SK-N-SH (cell line): ENCODE measurements at regions not wholly inside any gene's neighbourhood (a gene's known extent, or its start where the extent isn't known, plus 50 kb on each side); places are given as distances from the start of the nearest gene placed in this dataset.

Experiments used
- EP300 ChIP-seq, 2 experiments: IDR thresholded peaks; 2 replicates each; pipeline versions ENCODE4 v1.4.0 to v1.6.1; 2012; ENCODE audit warnings: borderline replicate concordance in 1 of 2, low read depth in 1 of 2, low read length in 1 of 2
- EZH2phosphoT487 ChIP-seq: fragments of 200-600 bp; sonication (generic); IDR thresholded peaks from 2 replicates; pipeline ENCODE4 v1.6.1; 2017; ENCODE audit warnings: low read depth, mixed run types, mild to moderate bottlenecking, antibody characterized with exemption, moderate library complexity, borderline replicate concordance
- JUND ChIP-seq: IDR thresholded peaks from 2 replicates; pipeline ENCODE4 v1.4.0; 2012
- MXI1 ChIP-seq: IDR thresholded peaks from 2 replicates; pipeline ENCODE4 v1.6.1; 2012; ENCODE audit warnings: mild to moderate bottlenecking, low read depth, low read length, improper control_type of control experiment
- RAD21 ChIP-seq: IDR thresholded peaks from 2 replicates; pipeline ENCODE4 v1.6.1; 2012; ENCODE audit warnings: mild to moderate bottlenecking, low read length
- RFX5 ChIP-seq: IDR thresholded peaks from 2 replicates; pipeline ENCODE4 v1.6.1; 2012; ENCODE audit warnings: mild to moderate bottlenecking, improper control_type of control experiment, low read length
- SIN3A ChIP-seq: IDR thresholded peaks from 2 replicates; pipeline ENCODE4 v1.6.1; 2012; ENCODE audit warnings: low read depth, mild to moderate bottlenecking, low read length, moderate library complexity, borderline replicate concordance
- TEAD4 ChIP-seq: IDR thresholded peaks from 2 replicates; pipeline ENCODE4 v1.4.0; 2012; ENCODE audit warnings: mild to moderate bottlenecking, borderline replicate concordance; ENCODE audit not compliant: insufficient read depth
- TF ChIP-seq, protein P1 (sequence below): fragments of 200-600 bp; sonication (generic); IDR thresholded peaks from 2 replicates; pipeline ENCODE4 v1.6.1; 2017; ENCODE audit warnings: antibody characterized with exemption, mild to moderate bottlenecking, moderate library complexity
- TF ChIP-seq, protein P2 (sequence below): IDR thresholded peaks from 2 replicates; pipeline ENCODE4 v1.4.0; 2012; ENCODE audit warnings: low read depth
- TF ChIP-seq, protein P3 (sequence below): IDR thresholded peaks from 2 replicates; pipeline ENCODE4 v1.6.1; 2012; ENCODE audit warnings: mild to moderate bottlenecking, low read depth, low read length, moderate library complexity
- TF ChIP-seq, protein P4 (sequence below): IDR thresholded peaks from 2 replicates; pipeline ENCODE4; 2012

- TF ChIP-seq MXI1 = no peak
- TF ChIP-seq, protein P1, sequence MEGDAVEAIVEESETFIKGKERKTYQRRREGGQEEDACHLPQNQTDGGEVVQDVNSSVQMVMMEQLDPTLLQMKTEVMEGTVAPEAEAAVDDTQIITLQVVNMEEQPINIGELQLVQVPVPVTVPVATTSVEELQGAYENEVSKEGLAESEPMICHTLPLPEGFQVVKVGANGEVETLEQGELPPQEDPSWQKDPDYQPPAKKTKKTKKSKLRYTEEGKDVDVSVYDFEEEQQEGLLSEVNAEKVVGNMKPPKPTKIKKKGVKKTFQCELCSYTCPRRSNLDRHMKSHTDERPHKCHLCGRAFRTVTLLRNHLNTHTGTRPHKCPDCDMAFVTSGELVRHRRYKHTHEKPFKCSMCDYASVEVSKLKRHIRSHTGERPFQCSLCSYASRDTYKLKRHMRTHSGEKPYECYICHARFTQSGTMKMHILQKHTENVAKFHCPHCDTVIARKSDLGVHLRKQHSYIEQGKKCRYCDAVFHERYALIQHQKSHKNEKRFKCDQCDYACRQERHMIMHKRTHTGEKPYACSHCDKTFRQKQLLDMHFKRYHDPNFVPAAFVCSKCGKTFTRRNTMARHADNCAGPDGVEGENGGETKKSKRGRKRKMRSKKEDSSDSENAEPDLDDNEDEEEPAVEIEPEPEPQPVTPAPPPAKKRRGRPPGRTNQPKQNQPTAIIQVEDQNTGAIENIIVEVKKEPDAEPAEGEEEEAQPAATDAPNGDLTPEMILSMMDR = no peak
- TF ChIP-seq, protein P2, sequence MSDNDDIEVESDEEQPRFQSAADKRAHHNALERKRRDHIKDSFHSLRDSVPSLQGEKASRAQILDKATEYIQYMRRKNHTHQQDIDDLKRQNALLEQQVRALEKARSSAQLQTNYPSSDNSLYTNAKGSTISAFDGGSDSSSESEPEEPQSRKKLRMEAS = no peak
- TF ChIP-seq, protein P3, sequence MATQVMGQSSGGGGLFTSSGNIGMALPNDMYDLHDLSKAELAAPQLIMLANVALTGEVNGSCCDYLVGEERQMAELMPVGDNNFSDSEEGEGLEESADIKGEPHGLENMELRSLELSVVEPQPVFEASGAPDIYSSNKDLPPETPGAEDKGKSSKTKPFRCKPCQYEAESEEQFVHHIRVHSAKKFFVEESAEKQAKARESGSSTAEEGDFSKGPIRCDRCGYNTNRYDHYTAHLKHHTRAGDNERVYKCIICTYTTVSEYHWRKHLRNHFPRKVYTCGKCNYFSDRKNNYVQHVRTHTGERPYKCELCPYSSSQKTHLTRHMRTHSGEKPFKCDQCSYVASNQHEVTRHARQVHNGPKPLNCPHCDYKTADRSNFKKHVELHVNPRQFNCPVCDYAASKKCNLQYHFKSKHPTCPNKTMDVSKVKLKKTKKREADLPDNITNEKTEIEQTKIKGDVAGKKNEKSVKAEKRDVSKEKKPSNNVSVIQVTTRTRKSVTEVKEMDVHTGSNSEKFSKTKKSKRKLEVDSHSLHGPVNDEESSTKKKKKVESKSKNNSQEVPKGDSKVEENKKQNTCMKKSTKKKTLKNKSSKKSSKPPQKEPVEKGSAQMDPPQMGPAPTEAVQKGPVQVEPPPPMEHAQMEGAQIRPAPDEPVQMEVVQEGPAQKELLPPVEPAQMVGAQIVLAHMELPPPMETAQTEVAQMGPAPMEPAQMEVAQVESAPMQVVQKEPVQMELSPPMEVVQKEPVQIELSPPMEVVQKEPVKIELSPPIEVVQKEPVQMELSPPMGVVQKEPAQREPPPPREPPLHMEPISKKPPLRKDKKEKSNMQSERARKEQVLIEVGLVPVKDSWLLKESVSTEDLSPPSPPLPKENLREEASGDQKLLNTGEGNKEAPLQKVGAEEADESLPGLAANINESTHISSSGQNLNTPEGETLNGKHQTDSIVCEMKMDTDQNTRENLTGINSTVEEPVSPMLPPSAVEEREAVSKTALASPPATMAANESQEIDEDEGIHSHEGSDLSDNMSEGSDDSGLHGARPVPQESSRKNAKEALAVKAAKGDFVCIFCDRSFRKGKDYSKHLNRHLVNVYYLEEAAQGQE = no peak
- no peak for TF ChIP-seq SIN3A
- TF ChIP-seq EP300 (IDR thresholded peaks at IDR 0.05; ENCODE audit: borderline replicate concordance in 1 of 2, low read depth in 1 of 2, low read length in 1 of 2) = no peak
- no peak for TF ChIP-seq TEAD4
- no peak for TF ChIP-seq EZH2phosphoT487
- TF ChIP-seq JUND = peak; percentile 34
- no peak for TF ChIP-seq RFX5
- TF ChIP-seq, protein P4, sequence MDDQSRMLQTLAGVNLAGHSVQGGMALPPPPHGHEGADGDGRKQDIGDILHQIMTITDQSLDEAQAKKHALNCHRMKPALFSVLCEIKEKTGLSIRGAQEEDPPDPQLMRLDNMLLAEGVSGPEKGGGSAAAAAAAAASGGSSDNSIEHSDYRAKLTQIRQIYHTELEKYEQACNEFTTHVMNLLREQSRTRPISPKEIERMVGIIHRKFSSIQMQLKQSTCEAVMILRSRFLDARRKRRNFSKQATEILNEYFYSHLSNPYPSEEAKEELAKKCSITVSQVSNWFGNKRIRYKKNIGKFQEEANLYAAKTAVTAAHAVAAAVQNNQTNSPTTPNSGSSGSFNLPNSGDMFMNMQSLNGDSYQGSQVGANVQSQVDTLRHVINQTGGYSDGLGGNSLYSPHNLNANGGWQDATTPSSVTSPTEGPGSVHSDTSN = peak; percentile 37
- TF ChIP-seq RAD21 = no peak
Observed at GRCh38 chr3:171950373-171950772, 89.0 kb upstream of the FNDC3B start.
